Fibroblast of lung (primary cell): ENCODE measurements at regions not wholly inside any gene's neighbourhood (a gene's known extent, or its start where the extent isn't known, plus 50 kb on each side); places are given as distances from the start of the nearest gene placed in this dataset.

Experiments
- DNase-seq, 2 donors: peaks; one replicate each; pipeline versions ENCODE4 v3.0.0 to v3.0.0-alpha.2; 2010; ENCODE audit warnings: low read depth in 2 of 2
- H2AFZ ChIP-seq: 2 replicates; pipeline ENCODE4 v1.5.1; 2012; ENCODE audit warnings: low read length, control low read depth, inconsistent platforms
- H3K27ac ChIP-seq: 2 replicates; pipeline ENCODE4 v1.5.1; 2011; ENCODE audit warnings: low read length, control low read depth; ENCODE audit not compliant: insufficient read depth
- H3K27me3 ChIP-seq: 2 replicates; pipeline ENCODE4 v1.5.1; 2011; ENCODE audit warnings: mild to moderate bottlenecking, low read length; ENCODE audit not compliant: control insufficient read depth, insufficient read depth
- H3K36me3 ChIP-seq: 2 replicates; pipeline ENCODE4 v1.5.1; 2011; ENCODE audit warnings: low read length; ENCODE audit not compliant: control insufficient read depth, insufficient read depth
- H3K4me1 ChIP-seq: 2 replicates; pipeline ENCODE4 v1.5.1; 2011; ENCODE audit warnings: low read length; ENCODE audit not compliant: control insufficient read depth, insufficient read depth; ENCODE audit errors: extremely low read depth
- H3K4me2 ChIP-seq: 2 replicates; pipeline ENCODE4 v1.5.1; 2011; ENCODE audit warnings: low read length, control low read depth; ENCODE audit not compliant: insufficient read depth; ENCODE audit errors: extremely low read depth
- H3K4me3 ChIP-seq, 4 experiments: fragments of 200-600 bp in 1 of 4; sonication (generic) in 1 of 4; replicated peaks in 1 of 4; 2 replicates each; pipeline ENCODE4 v1.5.1; 2011 to 2016; ENCODE audit warnings: low read length in 4 of 4, low read depth in 3 of 4, mild to moderate bottlenecking in 3 of 4, control low read depth in 2 of 4, inconsistent platforms in 1 of 4, mixed read lengths in 1 of 4; ENCODE audit not compliant: insufficient read depth in 1 of 4; ENCODE audit errors: control extremely low read depth in 1 of 4
- H3K79me2 ChIP-seq: 2 replicates; pipeline ENCODE4 v1.5.1; 2012; ENCODE audit warnings: mild to moderate bottlenecking, low read length, inconsistent platforms; ENCODE audit not compliant: control insufficient read depth, insufficient read depth
- H3K9ac ChIP-seq: 2 replicates; pipeline ENCODE4 v1.5.1; 2011; ENCODE audit warnings: mild to moderate bottlenecking, low read length, control low read depth; ENCODE audit not compliant: insufficient read depth
- H3K9me3 ChIP-seq: 2 replicates; pipeline ENCODE4 v1.5.1; 2012; ENCODE audit warnings: low read depth, low read length; ENCODE audit not compliant: control insufficient read depth, insufficient read depth
- H4K20me1 ChIP-seq: 2 replicates; pipeline ENCODE4 v1.5.1; 2011; ENCODE audit warnings: low read length; ENCODE audit not compliant: control insufficient read depth, insufficient read depth; ENCODE audit errors: extremely low read depth
- CTCF ChIP-seq, 2 donors: IDR thresholded peaks in 1 of 2; conservative IDR thresholded peaks in 1 of 2; 1 replicate in 1 of 2; 2 replicates in 1 of 2; pipeline ENCODE4 v1.5.1; 2011 to 2012; ENCODE audit warnings: low read length in 2 of 2, control low read depth in 1 of 2, inconsistent platforms in 1 of 2, low read depth in 1 of 2, mild to moderate bottlenecking in 1 of 2
- EZH2 ChIP-seq: IDR thresholded peaks from 2 replicates; pipeline ENCODE4 v1.5.1; 2012; ENCODE audit warnings: low read length, control low read depth, mild to moderate bottlenecking; ENCODE audit errors: missing control alignments

GRCh38 chr21:27813750-27814149 is 846.9 kb upstream of the ADAMTS5 start:
- peak overlapping the region; percentile 55 for H2AFZ ChIP-seq

GRCh38 chr21:27813344-27813743 is 846.5 kb upstream of the ADAMTS5 start:
- peak in 1 of 2 donors; percentile 33 for DNase-seq
- Histone ChIP-seq H3K36me3 (no peaks in the 10 kb centered on the region), H3K4me1 (no peaks in the 10 kb centered on the region), H3K27ac (no peak overlapping the region), H3K27me3 (no peaks in the 10 kb centered on the region), H4K20me1 (no peaks in the 10 kb centered on the region), H3K4me2 (no peak overlapping the region), H3K9me3 (no peaks in the 10 kb centered on the region), H3K79me2 (no peaks in the 10 kb centered on the region), H2AFZ (peak overlapping the region; percentile 31), H3K9ac (no peak overlapping the region), H3K4me3 (no peak overlapping the region)
- TF ChIP-seq CTCF (conservative IDR thresholded peaks at IDR 0.05 in 1 of 2, IDR thresholded peaks at IDR 0.05 in 1 of 2; ENCODE audit: low read depth in 1 of 2, low read length in 2 of 2), result no peak

More at GRCh38 chr21:27813750-27814149, 846.9 kb upstream of the ADAMTS5 start:
- Histone ChIP-seq H3K4me2 (no peak overlapping the region), H3K27me3 (no peaks in the 10 kb centered on the region), H3K9ac (no peak overlapping the region), H3K4me1 (no peaks in the 10 kb centered on the region), H3K4me3 (no peak overlapping the region), H4K20me1 (no peaks in the 10 kb centered on the region), H3K79me2 (no peaks in the 10 kb centered on the region), H3K27ac (no peak overlapping the region), H3K9me3 (no peaks in the 10 kb centered on the region), H3K36me3 (no peaks in the 10 kb centered on the region)
- no peak for DNase-seq
- TF ChIP-seq CTCF (conservative IDR thresholded peaks at IDR 0.05 in 1 of 2, IDR thresholded peaks at IDR 0.05 in 1 of 2; ENCODE audit: low read depth in 1 of 2, low read length in 2 of 2) (no peak), EZH2 (no peak)

DNA sequence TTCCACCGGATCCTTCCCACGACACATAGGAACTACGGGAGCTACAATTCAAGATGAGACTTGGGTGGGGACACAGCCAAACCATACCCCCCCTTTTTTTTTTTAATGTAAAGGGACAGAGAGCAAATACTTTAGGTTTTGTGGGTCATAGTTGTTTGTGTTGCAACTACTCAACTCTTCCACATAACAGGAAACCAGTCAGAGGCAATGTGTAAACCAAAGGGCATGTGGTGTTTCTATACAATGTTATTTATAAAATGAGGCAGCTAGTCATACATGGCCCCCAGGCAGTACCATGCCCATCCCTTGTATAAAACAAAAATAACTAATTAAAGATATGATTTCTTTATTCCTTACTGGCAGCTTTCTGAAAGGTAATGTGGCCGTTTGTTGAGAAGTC is 845.4 kb upstream of the ADAMTS5 start:
- no peaks in the 10 kb centered on the region for H3K4me1 ChIP-seq
- H3K4me2 ChIP-seq, result no peak overlapping the region
- H3K27ac ChIP-seq, result no peak overlapping the region
- H3K79me2 ChIP-seq, result no peaks in the 10 kb centered on the region
- no peak for TF ChIP-seq EZH2
- no peak for TF ChIP-seq CTCF (conservative IDR thresholded peaks at IDR 0.05 in 1 of 2, IDR thresholded peaks at IDR 0.05 in 1 of 2; ENCODE audit: low read depth in 1 of 2, low read length in 2 of 2)
- no peak overlapping the region for H2AFZ ChIP-seq
- no peaks in the 10 kb centered on the region for H3K27me3 ChIP-seq
- H3K9me3 ChIP-seq, result no peaks in the 10 kb centered on the region
- no peak overlapping the region for H3K4me3 ChIP-seq
- H3K36me3 ChIP-seq, result no peaks in the 10 kb centered on the region
- DNase-seq, result peak in 1 of 2 donors; percentile 20
- no peaks in the 10 kb centered on the region for H4K20me1 ChIP-seq
- H3K9ac ChIP-seq, result no peak overlapping the region
